Ishikawa (cell line): ENCODE measurements at regions not wholly inside any gene's neighbourhood (a gene's known extent, or its start where the extent isn't known, plus 50 kb on each side); places are given as distances from the start of the nearest gene placed in this dataset.

Source experiments
- EGR1 ChIP-seq: IDR thresholded peaks from 2 replicates; pipeline ENCODE4 v1.6.1; 2012
- FOXM1 ChIP-seq: IDR thresholded peaks from 2 replicates; pipeline ENCODE4 v1.6.1; 2012; ENCODE audit warnings: low read depth, borderline replicate concordance
- NFIC ChIP-seq: IDR thresholded peaks from 2 replicates; pipeline ENCODE4 v1.6.1; 2012
- RAD21 ChIP-seq: IDR thresholded peaks from 2 replicates; pipeline ENCODE4 v1.6.1; 2012; ENCODE audit warnings: low read depth
- REST ChIP-seq: IDR thresholded peaks from 2 replicates; pipeline ENCODE4 v1.6.1; 2012; ENCODE audit warnings: low read depth, mild to moderate bottlenecking
- TAF1 ChIP-seq: IDR thresholded peaks from 2 replicates; pipeline ENCODE4 v1.6.1; 2012; ENCODE audit warnings: low read depth, mild to moderate bottlenecking
- TCF12 ChIP-seq: IDR thresholded peaks from 2 replicates; pipeline ENCODE4 v1.6.1; 2012; ENCODE audit warnings: low read depth
- TEAD4 ChIP-seq: IDR thresholded peaks from 2 replicates; pipeline ENCODE4 v1.6.1; 2012
- YY1 ChIP-seq: IDR thresholded peaks from 2 replicates; pipeline ENCODE4 v1.6.1; 2012; ENCODE audit warnings: low read depth
- TF ChIP-seq, protein P1 (sequence below): IDR thresholded peaks from 2 replicates; pipeline ENCODE4 v1.6.1; 2012

DNA sequence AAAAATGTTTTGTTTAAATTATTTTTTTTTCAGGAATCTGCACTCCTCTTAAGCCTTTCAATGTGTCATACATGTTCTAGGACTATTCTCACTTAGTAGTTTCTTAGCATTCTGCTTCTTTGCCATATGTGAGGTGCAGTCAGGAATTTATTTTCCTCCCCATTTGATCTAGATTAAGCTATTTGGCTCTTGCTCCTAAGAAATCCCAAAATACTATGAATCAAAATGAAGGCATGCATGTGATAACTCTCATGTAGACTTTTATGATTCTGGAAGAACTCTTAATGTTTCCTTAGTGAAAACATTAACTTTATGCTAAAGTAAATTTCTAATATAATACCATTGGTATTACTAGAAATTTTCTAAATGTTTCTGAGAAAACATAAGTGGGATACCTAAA is 664.5 kb downstream of the RAPGEF2 start:
- TF ChIP-seq YY1 (no peak), FOXM1 (no peak), REST (no peak), TCF12 (no peak), NFIC (no peak), TEAD4 (no peak), RAD21 (no peak), TAF1 (no peak), EGR1 (no peak)
- TF ChIP-seq, protein P1, sequence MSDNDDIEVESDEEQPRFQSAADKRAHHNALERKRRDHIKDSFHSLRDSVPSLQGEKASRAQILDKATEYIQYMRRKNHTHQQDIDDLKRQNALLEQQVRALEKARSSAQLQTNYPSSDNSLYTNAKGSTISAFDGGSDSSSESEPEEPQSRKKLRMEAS: no peak
